ENCODE measurements at regions not wholly inside any gene's neighbourhood (a gene's known extent, or its start where the extent isn't known, plus 50 kb on each side); places are given as distances from the start of the nearest gene placed in this dataset.
"Not testable (repeated sequence)": the region's sequence is repeated elsewhere in the genome, so short reads cannot be mapped to it uniquely, and the experiment has no call there.

GRCh38 chr2:53497020-53497419 lies 270.6 kb upstream of the CHAC2 start:
- no peak for ATAC-seq (ENCODE audit: insufficient number of reproducible peaks, low FRiP score, low read depth)
- no peaks in the 10 kb centered on the region for H3K36me3 ChIP-seq

GRCh38 chr2:53493210-53493609 lies 274.4 kb upstream of the CHAC2 start:
- Histone ChIP-seq H3K9me3 (no peaks in the 10 kb centered on the region), H3K4me1 (ENCODE audit: control insufficient read depth in 1 of 2, low read depth in 2 of 2) (peaks cover 19 to 39% of the 10 kb centered on the region in 2 donors), H3K27me3 (replicated peaks; ENCODE audit: insufficient read depth) (no peaks in the 10 kb centered on the region), H3K4me3 (no peak overlapping the region), H3K36me3 (no peaks in the 10 kb centered on the region), H3K27ac (no peak overlapping the region)
- no peak for ATAC-seq (ENCODE audit: insufficient number of reproducible peaks, low FRiP score, low read depth)
- no peak for DNase-seq (ENCODE audit: low spot score)
- TF ChIP-seq CTCF (IDR thresholded peaks at IDR 0.05): no peak

More at GRCh38 chr2:53497020-53497419, 270.6 kb upstream of the CHAC2 start:
- no peak for DNase-seq (ENCODE audit: low spot score)
- TF ChIP-seq CTCF (IDR thresholded peaks at IDR 0.05): no peak
- H3K27ac ChIP-seq: peak overlapping the region; percentile 50 to 74
- H3K4me3 ChIP-seq: no peak overlapping the region
- no peaks in the 10 kb centered on the region for H3K9me3 ChIP-seq
- H3K4me1 ChIP-seq (ENCODE audit: control insufficient read depth in 1 of 2, low read depth in 2 of 2): peaks cover 18 to 56% of the 10 kb centered on the region in 2 donors
- H3K27me3 ChIP-seq (replicated peaks; ENCODE audit: insufficient read depth): no peaks in the 10 kb centered on the region

- no peaks in the 10 kb centered on the region for H3K9me3 ChIP-seq
- DNase-seq (ENCODE audit: low spot score) (no peak), ATAC-seq (ENCODE audit: insufficient number of reproducible peaks, low FRiP score, low read depth) (no peak)
- H3K27ac ChIP-seq: no peak overlapping the region
- TF ChIP-seq CTCF (IDR thresholded peaks at IDR 0.05): no peak
- H3K4me1 ChIP-seq (ENCODE audit: control insufficient read depth in 1 of 2, low read depth in 2 of 2): peaks cover 8 to 28% of the 10 kb centered on the region in 2 donors
- no peaks in the 10 kb centered on the region for H3K27me3 ChIP-seq (replicated peaks; ENCODE audit: insufficient read depth)
- no peaks in the 10 kb centered on the region for H3K36me3 ChIP-seq
- H3K4me3 ChIP-seq: no peak overlapping the region
Measured at GRCh38 chr2:53490659-53491058, 276.9 kb upstream of the CHAC2 start.

- not testable (repeated sequence) for ATAC-seq (ENCODE audit: insufficient number of reproducible peaks, low FRiP score, low read depth); H3K27ac ChIP-seq; H3K36me3 ChIP-seq; H3K9me3 ChIP-seq; H3K4me3 ChIP-seq; DNase-seq (ENCODE audit: low spot score); H3K27me3 ChIP-seq (replicated peaks; ENCODE audit: insufficient read depth)
- peaks cover 8 to 33% of the 10 kb centered on the region in 2 donors for H3K4me1 ChIP-seq (ENCODE audit: control insufficient read depth in 1 of 2, low read depth in 2 of 2)
Measured at GRCh38 chr2:53486185-53486899, 281.3 kb upstream of the CHAC2 start.

GRCh38 chr2:53485021-53485728 lies 282.4 kb upstream of the CHAC2 start:
- Histone ChIP-seq H3K4me3 (no peak overlapping the region), H3K27ac (no peak overlapping the region), H3K36me3 (no peaks in the 10 kb centered on the region), H3K27me3 (replicated peaks; ENCODE audit: insufficient read depth) (no peaks in the 10 kb centered on the region), H3K4me1 (ENCODE audit: control insufficient read depth in 1 of 2, low read depth in 2 of 2) (peaks cover 0 to 26% of the 10 kb centered on the region in 2 donors), H3K9me3 (no peaks in the 10 kb centered on the region)
- ATAC-seq (ENCODE audit: insufficient number of reproducible peaks, low FRiP score, low read depth): no peak
- TF ChIP-seq CTCF (IDR thresholded peaks at IDR 0.05): no peak
- DNase-seq (ENCODE audit: low spot score): no peak

Measured in thoracic aorta (tissue), 2 donors.